ENCODE measurements at regions not wholly inside any gene's neighbourhood (a gene's known extent, or its start where the extent isn't known, plus 50 kb on each side); places are given as distances from the start of the nearest gene placed in this dataset.

- peak in 1 of 2 donors; percentile 13 for DNase-seq (ENCODE audit: low read depth in 2 of 2)
Observed at GRCh38 chr4:38560768-38561558, 103.0 kb upstream of the KLF3 start.

DNA sequence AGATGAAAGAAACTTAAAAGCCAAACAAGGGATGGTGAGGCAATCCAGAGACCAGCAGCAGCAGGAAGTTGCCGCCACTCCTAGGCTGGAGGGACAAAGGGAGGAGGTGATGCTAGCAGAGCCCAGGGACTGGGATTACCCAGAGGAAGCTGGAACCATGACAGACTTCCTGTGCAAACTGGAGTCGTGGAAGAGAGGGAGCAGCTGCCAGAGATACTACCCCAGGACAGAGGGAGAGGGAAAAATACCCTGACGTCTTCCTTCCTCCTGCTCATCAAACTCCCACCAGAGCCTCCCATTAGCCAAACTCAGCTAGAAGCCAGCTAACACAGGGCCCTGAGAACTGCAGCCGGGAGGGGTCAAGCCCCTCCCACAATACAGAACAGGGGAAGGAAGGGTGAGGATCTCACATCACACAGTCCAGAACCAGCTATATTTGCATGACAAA is 101.2 kb upstream of the KLF3 start:
- no peak for DNase-seq (ENCODE audit: low read depth in 2 of 2)

DNA sequence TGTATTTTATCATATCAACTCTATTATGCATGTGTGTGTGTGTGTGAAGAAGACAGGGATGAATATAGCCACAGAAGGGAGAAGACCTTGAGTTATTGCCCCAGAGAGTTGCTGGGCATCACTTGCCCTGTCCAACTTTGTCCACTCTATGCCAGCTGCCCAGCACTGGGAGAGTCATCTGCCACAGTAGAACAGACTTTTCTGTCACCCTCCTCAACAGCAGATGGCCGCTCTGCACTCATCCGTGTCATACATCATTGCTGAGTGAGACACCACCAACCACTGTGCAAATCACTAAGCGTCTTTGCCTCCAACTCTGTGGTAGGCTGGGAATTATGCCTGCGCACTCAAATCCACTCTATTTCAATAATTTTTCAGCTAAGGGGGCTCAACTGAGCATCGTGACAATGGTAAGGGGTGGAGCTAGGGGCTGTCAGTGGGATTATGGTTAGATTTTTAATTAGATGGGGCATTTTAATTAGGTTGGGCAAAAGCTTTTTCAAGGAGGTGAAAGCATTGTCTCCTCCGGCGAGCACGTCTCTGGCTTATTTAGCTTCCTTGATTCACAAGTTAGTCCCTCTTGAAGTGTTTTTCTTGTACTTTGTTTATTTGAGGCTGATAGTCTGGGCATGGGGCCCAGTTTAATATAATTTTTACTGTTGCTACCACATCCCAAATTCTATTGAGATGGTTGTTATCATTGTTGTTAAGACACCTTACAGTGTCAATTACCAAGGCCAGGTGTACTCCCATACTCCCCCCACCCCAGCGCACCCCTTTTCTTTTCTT is 100.1 kb upstream of the KLF3 start:
- no peak for DNase-seq (ENCODE audit: low read depth in 2 of 2)

DNA sequence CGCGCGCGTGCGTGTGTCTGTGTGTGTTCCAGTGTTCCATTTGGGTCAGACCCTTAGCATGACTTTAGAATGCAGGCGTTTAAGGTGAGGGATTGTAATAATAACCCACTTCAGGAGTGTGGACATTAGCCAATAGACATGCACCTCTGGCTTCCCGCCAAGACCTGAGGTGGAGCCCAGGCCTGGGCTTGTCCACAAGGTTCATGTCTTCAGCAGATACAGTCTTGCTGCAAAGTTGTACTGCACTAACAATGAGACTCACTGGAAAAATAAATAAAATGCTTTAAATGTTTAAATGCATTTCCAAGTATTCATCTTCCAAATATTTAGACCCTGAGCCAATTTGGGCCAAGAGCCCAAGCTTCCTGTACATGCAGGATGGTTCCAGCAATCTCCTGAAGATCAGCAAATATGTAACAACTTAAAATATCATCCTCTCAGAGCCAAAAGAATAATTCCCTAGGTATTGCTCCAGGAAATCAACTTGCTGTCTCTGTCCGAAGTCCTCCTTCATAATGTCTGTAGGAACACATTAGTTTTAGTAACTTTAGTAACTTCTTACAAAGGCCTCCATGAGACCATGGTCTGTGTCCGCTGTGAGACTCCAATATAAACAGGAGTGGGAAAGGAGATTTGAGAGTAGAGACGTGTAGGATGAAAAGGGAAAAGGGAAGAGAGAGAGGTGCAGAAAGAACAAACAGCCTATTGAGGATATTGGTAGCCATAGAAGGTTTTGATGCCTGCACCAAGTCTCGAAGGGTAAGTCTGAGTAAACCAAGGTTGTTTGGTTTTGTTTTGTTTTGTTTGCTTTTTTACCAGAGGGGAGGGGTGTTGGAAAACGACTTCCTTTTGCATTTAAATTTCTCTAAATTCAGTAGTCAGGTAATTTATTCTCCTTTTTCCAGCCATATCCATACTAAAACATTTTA is 98.5 kb upstream of the KLF3 start:
- no peak for DNase-seq (ENCODE audit: low read depth in 2 of 2)

DNA sequence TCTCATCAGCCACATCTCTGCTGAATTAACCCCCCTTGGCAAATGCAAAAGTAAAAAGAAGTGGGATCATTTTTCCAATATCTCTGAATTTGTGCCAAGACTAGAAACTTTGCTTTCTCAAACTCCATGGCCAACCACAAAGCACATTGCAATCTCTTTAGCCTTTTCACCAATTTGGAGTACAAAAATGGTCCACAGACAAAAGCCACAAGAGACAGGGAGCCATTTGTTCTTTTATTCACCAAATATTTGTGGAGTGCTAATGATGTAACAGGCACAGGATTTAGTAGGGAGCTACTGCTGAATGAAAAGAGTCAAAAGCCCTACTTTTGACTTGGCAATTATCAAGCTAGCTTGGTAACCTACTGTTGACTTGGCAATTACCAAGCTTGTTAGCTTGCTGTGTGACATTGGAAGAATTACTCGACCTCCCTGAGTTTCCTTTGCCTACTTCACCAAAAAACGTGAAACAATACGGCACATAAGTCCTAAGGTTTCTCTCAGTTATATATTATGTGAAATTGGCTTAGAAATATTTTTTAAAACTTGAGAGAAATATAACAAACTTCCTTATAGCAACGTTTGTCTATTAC is 97.1 kb upstream of the KLF3 start:
- DNase-seq (ENCODE audit: low read depth in 2 of 2): no peak

GRCh38 chr4:38567457-38567856 is 96.5 kb upstream of the KLF3 start:
- DNase-seq (ENCODE audit: low read depth in 2 of 2): no peak

DNA sequence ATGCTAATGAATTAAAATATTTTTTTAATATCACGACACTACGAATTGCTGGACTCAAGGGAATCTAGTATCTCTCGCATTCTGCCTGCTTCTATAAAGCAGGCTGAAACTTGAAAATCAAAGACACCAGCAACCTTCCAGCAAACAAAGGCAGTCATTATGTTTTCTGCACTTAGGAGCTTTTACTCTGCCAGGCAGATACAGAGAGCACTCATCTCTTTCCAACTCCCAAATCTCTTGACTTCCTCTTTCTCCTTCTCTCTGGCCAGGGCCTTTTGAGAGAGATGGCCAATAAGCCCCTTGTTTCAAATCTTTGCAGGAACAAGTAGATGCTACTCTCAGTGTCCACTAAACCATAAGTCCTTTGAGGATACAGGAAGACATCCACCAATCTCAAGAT is 95.2 kb upstream of the KLF3 start:
- DNase-seq (ENCODE audit: low read depth in 2 of 2): no peak

DNA sequence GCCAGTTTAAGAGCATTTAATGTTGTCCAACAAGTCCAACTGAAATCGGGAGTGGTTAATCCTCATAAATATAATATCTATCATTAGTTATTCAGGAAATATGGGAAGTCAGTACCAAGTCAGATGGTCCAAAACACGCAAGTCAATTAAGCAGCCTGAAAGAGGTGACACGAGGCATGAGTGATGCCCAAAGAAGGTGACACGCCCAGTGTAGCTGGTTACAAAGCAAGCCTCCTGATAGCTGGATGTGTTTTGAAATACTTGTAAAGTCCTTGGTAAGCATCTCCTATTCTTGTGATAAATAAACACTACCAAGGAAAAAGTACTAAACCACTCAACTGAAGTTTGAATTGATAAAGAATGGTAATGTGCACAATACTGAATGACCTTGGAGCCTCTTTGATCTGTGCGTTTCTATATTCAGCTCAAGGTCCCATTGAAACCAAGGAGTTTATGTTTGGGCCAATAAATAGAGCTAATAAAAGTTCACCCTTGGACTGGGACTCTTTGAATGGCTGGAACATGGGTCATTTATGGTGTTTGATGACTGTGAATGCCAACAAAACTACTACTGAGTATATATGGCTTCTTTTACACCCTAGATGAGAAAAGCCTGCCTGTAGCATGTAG is 93.2 kb upstream of the KLF3 start:
- no peak for DNase-seq (ENCODE audit: low read depth in 2 of 2)

GRCh38 chr4:38572793-38573192 is 91.2 kb upstream of the KLF3 start:
- no peak for DNase-seq (ENCODE audit: low read depth in 2 of 2)

- DNase-seq (ENCODE audit: low read depth in 2 of 2): no peak
Observed at GRCh38 chr4:38574559-38575333, 89.3 kb upstream of the KLF3 start.

DNA sequence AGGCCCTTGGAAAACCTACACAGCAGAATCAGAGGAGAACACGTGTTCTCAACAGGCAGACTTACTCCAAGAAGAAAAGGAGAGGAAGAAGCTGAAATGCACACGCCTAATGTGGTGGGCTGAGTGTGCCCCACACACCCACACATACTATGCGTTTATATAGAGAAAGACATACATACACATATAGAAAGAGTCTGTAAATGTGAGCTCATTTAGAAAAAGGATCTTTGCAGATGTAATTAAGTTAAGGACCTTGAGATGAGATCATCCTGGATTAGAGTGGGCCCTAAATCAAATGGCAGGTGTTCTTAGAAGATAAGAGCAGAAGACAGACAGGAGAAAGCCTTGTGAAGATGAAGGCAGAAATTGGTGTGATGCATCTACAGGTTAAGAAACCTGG is 87.2 kb upstream of the KLF3 start:
- DNase-seq (ENCODE audit: low read depth in 2 of 2): no peak

GRCh38 chr4:38577462-38577861 is 86.5 kb upstream of the KLF3 start:
- DNase-seq (ENCODE audit: low read depth in 2 of 2): no peak

GRCh38 chr4:38581426-38582106 is 82.4 kb upstream of the KLF3 start:
- no peak for DNase-seq (ENCODE audit: low read depth in 2 of 2)

DNA sequence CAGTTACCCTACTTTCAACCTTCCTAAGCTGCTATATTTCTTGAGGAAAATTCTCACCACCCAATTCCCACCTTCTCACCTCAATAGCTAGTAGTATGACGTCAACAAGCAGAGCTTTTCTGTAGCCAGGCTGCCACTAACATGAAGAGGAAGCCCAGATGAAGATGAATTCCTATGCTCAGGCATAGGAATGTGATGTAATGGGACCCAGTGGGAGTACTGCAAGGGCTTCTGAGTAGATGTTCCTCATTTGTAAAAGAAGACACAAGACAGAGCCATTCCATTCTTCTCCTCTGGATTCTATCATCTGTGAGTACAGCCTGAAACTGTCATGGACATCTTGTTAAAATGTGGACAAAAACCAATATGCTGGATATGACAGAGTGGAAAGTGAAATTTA is 81.6 kb upstream of the KLF3 start:
- DNase-seq (ENCODE audit: low read depth in 2 of 2): no peak

DNA sequence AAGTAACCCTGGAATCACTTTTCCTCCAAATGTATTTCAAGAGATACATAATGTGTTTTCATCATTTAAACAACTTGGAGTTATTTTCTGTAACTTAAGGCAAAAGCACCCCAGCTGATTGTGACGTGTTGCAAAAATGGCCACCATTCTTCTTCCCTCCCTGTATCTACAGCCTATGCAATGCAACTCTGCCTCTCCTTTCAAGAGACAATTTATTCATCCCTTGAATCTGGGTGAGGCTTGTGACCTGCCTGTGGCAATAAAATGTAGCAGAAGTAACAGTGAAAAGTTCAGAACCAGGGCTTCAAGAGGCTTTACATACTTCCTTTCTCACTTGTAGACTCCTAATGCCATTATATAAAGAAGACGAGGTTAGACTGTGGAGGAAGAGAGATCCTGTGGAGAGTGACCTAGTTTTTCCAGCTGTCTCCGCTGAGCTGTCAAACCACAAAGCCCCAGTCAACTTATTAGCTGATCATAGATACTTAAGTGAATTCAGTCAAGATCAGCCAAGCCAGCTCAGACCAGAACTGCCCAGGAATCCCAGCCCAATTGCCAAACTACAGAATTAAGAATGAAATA is 81.0 kb upstream of the KLF3 start:
- peak in 1 of 2 donors; percentile 11 for DNase-seq (ENCODE audit: low read depth in 2 of 2)

DNA sequence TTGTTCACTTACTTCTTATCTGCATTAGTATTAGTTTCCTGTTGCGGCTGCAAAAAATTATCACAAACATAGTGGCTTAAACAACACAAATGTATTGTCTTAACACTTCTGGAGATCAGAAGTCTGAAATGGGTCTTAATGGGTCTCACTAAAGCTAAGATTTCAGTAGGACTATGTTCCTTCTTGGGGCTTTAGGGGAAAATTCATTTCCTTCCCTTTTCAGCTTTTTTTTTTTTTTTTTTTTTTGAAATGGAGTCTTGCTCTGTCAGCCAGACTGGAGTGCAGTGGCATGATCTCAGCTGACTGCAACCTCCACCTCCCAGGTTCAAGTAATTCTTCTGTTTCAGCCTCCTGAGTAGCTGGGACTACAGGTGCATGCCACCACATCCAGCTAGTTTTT is 78.1 kb upstream of the KLF3 start:
- DNase-seq (ENCODE audit: low read depth in 2 of 2): no peak

DNA sequence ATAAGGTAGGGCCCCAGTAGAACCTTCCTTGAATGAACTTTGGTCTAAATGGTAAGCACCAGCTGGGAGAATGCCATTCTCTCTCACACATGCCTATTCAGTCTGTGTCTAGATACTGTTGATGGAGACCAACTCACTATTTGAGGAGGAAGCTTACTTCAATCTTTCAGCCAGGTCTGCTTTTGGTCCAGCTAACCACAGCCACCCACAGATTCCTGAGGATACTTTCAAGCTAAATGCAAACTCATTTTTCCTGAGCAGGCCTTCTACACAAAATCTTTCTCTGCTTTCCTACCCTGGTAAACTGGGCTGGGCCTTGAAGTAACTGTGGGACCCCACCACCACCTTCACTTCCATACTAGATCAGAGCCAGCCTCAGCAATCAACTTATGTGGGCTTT is 76.9 kb upstream of the KLF3 start:
- no peak for DNase-seq (ENCODE audit: low read depth in 2 of 2)

DNA sequence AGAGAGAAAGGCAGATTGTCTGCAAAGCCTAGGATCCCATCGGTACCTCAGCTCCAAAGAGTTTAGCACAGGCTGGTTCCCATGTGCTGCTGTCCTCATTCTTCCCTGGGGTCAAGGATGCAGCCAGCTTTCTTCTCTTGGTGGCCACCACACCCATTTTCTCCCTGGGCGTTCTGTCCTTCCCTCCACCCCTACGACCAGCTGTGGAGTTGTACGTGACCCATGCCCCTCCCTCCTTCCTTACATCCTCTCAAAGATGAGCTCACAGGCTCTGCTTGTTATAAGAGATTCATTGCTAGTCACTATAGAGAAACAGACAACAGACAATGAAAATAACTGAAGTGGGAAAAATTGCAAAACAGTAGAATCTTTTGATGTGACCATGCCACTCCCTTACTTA is 74.0 kb upstream of the KLF3 start:
- no peak for DNase-seq (ENCODE audit: low read depth in 2 of 2)

- no peak for DNase-seq (ENCODE audit: low read depth in 2 of 2)
Observed at GRCh38 chr4:38591617-38592337, 72.2 kb upstream of the KLF3 start.

Measured in stimulated activated CD4-positive, alpha-beta T cell treated with anti-CD3 and anti-CD28 coated beads, Interleukin-4, amount 100 ng/mL, for 48 hours (primary cell).